Type B pancreatic cell (in vitro differentiated cells): ENCODE measurements at regions not wholly inside any gene's neighbourhood (a gene's known extent, or its start where the extent isn't known, plus 50 kb on each side); places are given as distances from the start of the nearest gene placed in this dataset.
A peak's percentile ranks its signal among the peaks of the same experiment; 100 is the strongest.

Source experiments
- DNase-seq: peaks from one replicate; pipeline ENCODE4 v3.0.0; 2021; ENCODE audit warnings: mixed read lengths; ENCODE audit not compliant: unreplicated experiment; ENCODE audit errors: extremely low spot score
- H3K27ac Mint-ChIP-seq: 2 replicates; pipeline ENCODE4 v1.8.0; 2021; ENCODE audit warnings: mild to moderate bottlenecking, mixed read lengths
- H3K27me3 Mint-ChIP-seq: 2 replicates; pipeline ENCODE4 v1.8.0; 2021; ENCODE audit warnings: mixed read lengths
- H3K36me3 Mint-ChIP-seq: 2 replicates; pipeline ENCODE4 v1.8.0; 2021; ENCODE audit warnings: mixed read lengths
- H3K4me1 Mint-ChIP-seq: one replicate; pipeline ENCODE4 v1.8.0; 2021; ENCODE audit warnings: mixed read lengths; ENCODE audit not compliant: unreplicated experiment
- H3K4me3 Mint-ChIP-seq: 2 replicates; pipeline ENCODE4 v1.8.0; 2021; ENCODE audit warnings: mild to moderate bottlenecking, mixed read lengths
- H3K9me3 Mint-ChIP-seq: 2 replicates; pipeline ENCODE4 v1.8.0; 2021; ENCODE audit warnings: mixed read lengths
- CTCF ChIP-seq: fragments of 200-600 bp; sonication (generic); conservative IDR thresholded peaks from 2 replicates; pipeline ENCODE4 v1.5.0; 2021; ENCODE audit warnings: antibody characterized with exemption, mild to moderate bottlenecking

DNA sequence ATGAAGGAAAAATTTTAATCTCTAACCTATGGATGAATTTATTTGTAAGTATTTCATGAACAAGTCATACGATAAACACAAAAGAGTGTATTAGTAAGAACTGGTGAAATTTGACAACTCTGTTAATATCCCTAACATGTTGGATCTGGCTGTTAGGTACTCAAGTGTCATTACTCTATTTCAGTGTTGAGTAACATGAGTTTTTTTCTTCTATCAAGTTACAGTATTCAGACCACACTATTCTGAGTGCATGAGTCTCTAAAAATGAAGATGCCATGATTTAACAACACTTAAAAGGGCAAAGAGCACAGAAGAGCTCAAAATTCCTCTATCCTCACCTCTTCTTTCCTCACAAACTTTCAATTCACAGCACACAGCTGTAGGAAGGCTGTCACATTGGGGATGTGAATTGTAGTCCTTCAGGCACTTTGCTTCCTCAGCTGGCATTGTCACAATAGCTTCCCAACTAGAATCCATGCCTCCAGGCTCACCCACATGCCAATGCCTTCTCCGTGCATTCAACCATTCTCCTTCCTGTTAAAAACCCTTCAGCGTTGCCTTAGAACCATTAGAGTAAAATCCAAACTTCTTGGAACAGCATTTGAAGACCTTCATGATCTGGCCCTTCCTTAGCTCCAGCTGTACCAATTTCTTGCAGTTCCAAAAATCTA lies 73.7 kb upstream of the DBX2 start:
- no peak overlapping the region for H3K27ac Mint-ChIP-seq

DNA sequence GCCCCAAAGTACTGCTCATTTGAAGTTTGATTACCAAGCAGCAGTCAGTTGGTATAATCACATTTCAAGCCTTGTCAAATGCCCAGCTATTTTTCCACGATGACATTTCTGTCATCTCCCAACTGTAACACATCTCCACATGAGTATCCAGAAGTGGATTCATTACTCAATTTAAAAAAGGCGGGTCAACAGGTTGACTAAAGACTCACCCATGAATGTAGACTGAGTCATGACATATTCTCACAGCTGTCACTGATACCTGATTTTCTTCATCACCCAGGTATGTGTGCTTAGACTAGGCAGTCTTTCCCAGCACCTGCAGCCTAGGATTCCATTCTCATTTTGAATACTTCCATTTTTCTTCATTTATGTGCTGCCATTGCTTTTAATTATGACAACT lies 75.1 kb upstream of the DBX2 start:
- no peak for DNase-seq
- Mint-ChIP-seq H3K36me3 (no peaks in the 10 kb centered on the region), H3K27me3 (peaks cover 31% of the 10 kb centered on the region), H3K4me1 (no peaks in the 10 kb centered on the region), H3K9me3 (no peaks in the 10 kb centered on the region), H3K27ac (no peak overlapping the region), H3K4me3 (no peak overlapping the region)
- TF ChIP-seq CTCF: no peak

More for the DNA sequence above, 73.7 kb upstream of the DBX2 start:
- DNase-seq: no peak
- H3K27me3 Mint-ChIP-seq: peaks cover 27% of the 10 kb centered on the region
- H3K4me1 Mint-ChIP-seq: no peaks in the 10 kb centered on the region
- H3K9me3 Mint-ChIP-seq: no peaks in the 10 kb centered on the region
- TF ChIP-seq CTCF: no peak
- H3K4me3 Mint-ChIP-seq: no peak overlapping the region
- H3K36me3 Mint-ChIP-seq: no peaks in the 10 kb centered on the region

DNA sequence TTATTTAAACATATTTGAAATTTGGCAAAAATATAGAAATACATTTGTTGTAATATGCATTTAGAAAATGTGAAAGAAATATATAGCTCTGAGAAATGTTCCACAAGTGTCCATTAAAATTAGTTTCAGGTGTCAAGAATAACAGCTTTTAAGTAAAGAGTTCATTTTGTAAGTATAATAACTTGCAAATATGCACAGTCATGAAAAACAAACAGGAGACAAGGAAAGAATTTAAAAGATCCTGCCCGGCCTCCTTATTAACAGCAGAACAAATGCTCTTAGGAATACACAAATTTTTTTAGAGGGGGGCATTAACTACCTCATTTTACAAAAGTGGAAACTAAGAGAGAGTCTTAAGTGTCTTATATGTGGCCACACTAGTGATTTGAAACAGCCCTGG lies 77.7 kb upstream of the DBX2 start:
- Mint-ChIP-seq H3K27me3 (peaks cover 34% of the 10 kb centered on the region), H3K27ac (no peak overlapping the region), H3K36me3 (no peaks in the 10 kb centered on the region), H3K4me1 (no peaks in the 10 kb centered on the region), H3K9me3 (no peaks in the 10 kb centered on the region), H3K4me3 (no peak overlapping the region)
- TF ChIP-seq CTCF: no peak
- DNase-seq: no peak

- DNase-seq: no peak
- peaks cover 27% of the 10 kb centered on the region for H3K27me3 Mint-ChIP-seq
- TF ChIP-seq CTCF: peak; percentile 86
- H3K27ac Mint-ChIP-seq: no peak overlapping the region
- no peaks in the 10 kb centered on the region for H3K36me3 Mint-ChIP-seq
- no peaks in the 10 kb centered on the region for H3K9me3 Mint-ChIP-seq
- no peaks in the 10 kb centered on the region for H3K4me1 Mint-ChIP-seq
- no peak overlapping the region for H3K4me3 Mint-ChIP-seq
These were observed 80.0 kb upstream of the DBX2 start for GRCh38 chr12:45130881-45131281.

GRCh38 chr12:45131506-45131905 lies 80.6 kb upstream of the DBX2 start:
- peaks cover 2% of the 10 kb centered on the region for H3K9me3 Mint-ChIP-seq
- H3K36me3 Mint-ChIP-seq: no peaks in the 10 kb centered on the region
- no peak overlapping the region for H3K27ac Mint-ChIP-seq
- H3K27me3 Mint-ChIP-seq: peaks cover 28% of the 10 kb centered on the region
- H3K4me1 Mint-ChIP-seq: no peaks in the 10 kb centered on the region
- TF ChIP-seq CTCF: no peak
- no peak overlapping the region for H3K4me3 Mint-ChIP-seq
- no peak for DNase-seq

- no peak for TF ChIP-seq CTCF
- Mint-ChIP-seq H3K27me3 (peaks cover 10% of the 10 kb centered on the region), H3K4me3 (no peak overlapping the region), H3K27ac (no peak overlapping the region), H3K4me1 (no peaks in the 10 kb centered on the region), H3K36me3 (no peaks in the 10 kb centered on the region), H3K9me3 (peaks cover 4% of the 10 kb centered on the region)
- no peak for DNase-seq
These were observed 77.3 kb upstream of the ANO6 start for GRCh38 chr12:45138609-45139008.
